ENCODE measurements at regions not wholly inside any gene's neighbourhood (a gene's known extent, or its start where the extent isn't known, plus 50 kb on each side); places are given as distances from the start of the nearest gene placed in this dataset.
A peak's percentile ranks its signal among the peaks of the same experiment; 100 is the strongest.

GRCh38 chr3:23659840-23660430 lies 145.8 kb upstream of the UBE2E1 start:
- Histone ChIP-seq H3K9me3 (no peaks in the 10 kb centered on the region), H3K27me3 (no peaks in the 10 kb centered on the region), H3K36me3 (no peaks in the 10 kb centered on the region), H3K4me3 (no peak overlapping the region)
- no peak for DNase-seq

- H3K9me3 ChIP-seq, result no peaks in the 10 kb centered on the region
- no peak for DNase-seq
- no peaks in the 10 kb centered on the region for H3K36me3 ChIP-seq
- no peak overlapping the region for H3K4me3 ChIP-seq
- H3K27me3 ChIP-seq, result no peaks in the 10 kb centered on the region
These were observed 143.6 kb upstream of the UBE2E1 start for GRCh38 chr3:23662079-23662617.

- no peaks in the 10 kb centered on the region for H3K27me3 ChIP-seq
- H3K9me3 ChIP-seq, result no peaks in the 10 kb centered on the region
- H3K4me3 ChIP-seq, result no peak overlapping the region
- H3K36me3 ChIP-seq, result no peaks in the 10 kb centered on the region
- DNase-seq, result peak; percentile 6
These were observed 142.5 kb upstream of the UBE2E1 start for GRCh38 chr3:23663246-23663645.

GRCh38 chr3:23663661-23664186 lies 142.0 kb upstream of the UBE2E1 start:
- Histone ChIP-seq H3K27me3 (no peaks in the 10 kb centered on the region), H3K4me3 (no peak overlapping the region), H3K9me3 (no peaks in the 10 kb centered on the region), H3K36me3 (no peaks in the 10 kb centered on the region)
- no peak for DNase-seq

GRCh38 chr3:23664459-23664858 lies 141.3 kb upstream of the UBE2E1 start:
- DNase-seq, result peak; percentile 14
- Histone ChIP-seq H3K4me3 (no peak overlapping the region), H3K36me3 (no peaks in the 10 kb centered on the region), H3K27me3 (no peaks in the 10 kb centered on the region), H3K9me3 (no peaks in the 10 kb centered on the region)

- Histone ChIP-seq H3K36me3 (no peaks in the 10 kb centered on the region), H3K9me3 (no peaks in the 10 kb centered on the region), H3K4me3 (no peak overlapping the region), H3K27me3 (no peaks in the 10 kb centered on the region)
- DNase-seq, result no peak
These were observed 140.0 kb upstream of the UBE2E1 start for GRCh38 chr3:23665741-23666140.

- no peak overlapping the region for H3K4me3 ChIP-seq
- no peaks in the 10 kb centered on the region for H3K36me3 ChIP-seq
- H3K9me3 ChIP-seq, result no peaks in the 10 kb centered on the region
- no peaks in the 10 kb centered on the region for H3K27me3 ChIP-seq
- no peak for DNase-seq
These were observed 138.9 kb upstream of the UBE2E1 start for GRCh38 chr3:23666818-23667217.

GRCh38 chr3:23667536-23668429 lies 138.0 kb upstream of the UBE2E1 start:
- Histone ChIP-seq H3K27me3 (no peaks in the 10 kb centered on the region), H3K36me3 (no peaks in the 10 kb centered on the region), H3K4me3 (no peak overlapping the region), H3K9me3 (no peaks in the 10 kb centered on the region)
- peak; percentile 19 for DNase-seq

- Histone ChIP-seq H3K27me3 (no peaks in the 10 kb centered on the region), H3K36me3 (no peaks in the 10 kb centered on the region), H3K9me3 (no peaks in the 10 kb centered on the region), H3K4me3 (no peak overlapping the region)
- DNase-seq, result peak; percentile 44
These were observed 137.3 kb upstream of the UBE2E1 start for GRCh38 chr3:23668430-23668904.

GRCh38 chr3:23669541-23670255 lies 136.1 kb upstream of the UBE2E1 start:
- Histone ChIP-seq H3K4me3 (no peak overlapping the region), H3K9me3 (no peaks in the 10 kb centered on the region), H3K36me3 (no peaks in the 10 kb centered on the region), H3K27me3 (no peaks in the 10 kb centered on the region)
- peak; percentile 14 for DNase-seq

- DNase-seq, result no peak
- H3K4me3 ChIP-seq, result no peak overlapping the region
These were observed 133.7 kb upstream of the UBE2E1 start for GRCh38 chr3:23671851-23672589.

GRCh38 chr3:23672628-23673027 lies 133.1 kb upstream of the UBE2E1 start:
- H3K4me3 ChIP-seq, result no peak overlapping the region
- no peaks in the 10 kb centered on the region for H3K36me3 ChIP-seq
- no peaks in the 10 kb centered on the region for H3K27me3 ChIP-seq
- no peak for DNase-seq
- no peaks in the 10 kb centered on the region for H3K9me3 ChIP-seq

More at GRCh38 chr3:23671851-23672589, 133.7 kb upstream of the UBE2E1 start:
- H3K9me3 ChIP-seq, result no peaks in the 10 kb centered on the region
- H3K27me3 ChIP-seq, result no peaks in the 10 kb centered on the region
- no peaks in the 10 kb centered on the region for H3K36me3 ChIP-seq

GRCh38 chr3:23675010-23675409 lies 130.7 kb upstream of the UBE2E1 start:
- no peak for DNase-seq
- no peak overlapping the region for H3K4me3 ChIP-seq
- H3K27me3 ChIP-seq, result no peaks in the 10 kb centered on the region
- H3K9me3 ChIP-seq, result no peaks in the 10 kb centered on the region
- H3K36me3 ChIP-seq, result no peaks in the 10 kb centered on the region

- no peak for DNase-seq
These were observed 129.7 kb upstream of the UBE2E1 start for GRCh38 chr3:23676093-23676492.

GRCh38 chr3:23682646-23683045 lies 123.1 kb upstream of the UBE2E1 start:
- Histone ChIP-seq H3K4me3 (no peak overlapping the region), H3K36me3 (no peaks in the 10 kb centered on the region), H3K27me3 (no peaks in the 10 kb centered on the region), H3K9me3 (no peaks in the 10 kb centered on the region)
- DNase-seq, result no peak

More at GRCh38 chr3:23676093-23676492, 129.7 kb upstream of the UBE2E1 start:
- no peak overlapping the region for H3K4me3 ChIP-seq
- no peaks in the 10 kb centered on the region for H3K9me3 ChIP-seq
- no peaks in the 10 kb centered on the region for H3K27me3 ChIP-seq
- no peaks in the 10 kb centered on the region for H3K36me3 ChIP-seq
